Adrenal gland (tissue), 9 donors: ENCODE measurements at regions not wholly inside any gene's neighbourhood (a gene's known extent, or its start where the extent isn't known, plus 50 kb on each side); places are given as distances from the start of the nearest gene placed in this dataset.

Experiments
- DNase-seq, 7 donors: peaks; one replicate each; pipeline ENCODE4 v3.0.0-alpha.2; 2019 to 2020
- H3K27ac ChIP-seq, 5 donors: fragments of 200-600 bp; sonication (generic) in 4 of 5; 1 replicate in 3 of 5; 2 replicates in 2 of 5; pipeline versions ENCODE4 v1.5.1 to v1.8.0; 2016 to 2020; ENCODE audit warnings: mild to moderate bottlenecking in 1 of 5
- H3K27me3 ChIP-seq: fragments of 200-600 bp; 2 replicates; pipeline ENCODE4 v1.8.0; 2021
- H3K36me3 ChIP-seq, 2 donors: fragments of 200-600 bp; replicated peaks in 1 of 2; 1 replicate in 1 of 2; 2 replicates in 1 of 2; pipeline versions ENCODE4 v1.5.1 to v1.8.0; 2018 to 2022
- H3K4me1 ChIP-seq, 2 donors: fragments of 200-600 bp; replicated peaks in 1 of 2; 1 replicate in 1 of 2; 2 replicates in 1 of 2; pipeline versions ENCODE4 v1.5.1 to v1.8.0; 2018 to 2021
- H3K4me3 ChIP-seq, 4 donors: fragments of 200-600 bp; sonication (generic) in 3 of 4; one replicate each; pipeline ENCODE4 v1.5.1; 2016 to 2018
- H3K9me3 ChIP-seq, 3 donors: fragments of 200-600 bp; sonication (generic) in 1 of 3; replicated peaks in 1 of 3; 1 replicate in 2 of 3; 2 replicates in 1 of 3; pipeline versions ENCODE4 v1.5.1 to v1.8.0; 2016 to 2021
- POLR2A ChIP-seq, 2 donors: fragments of 450-650 bp; IDR thresholded peaks; one replicate each; pipeline ENCODE4 v1.6.1; 2017; ENCODE audit warnings: antibody characterized with exemption in 2 of 2, mild to moderate bottlenecking in 2 of 2, moderate library complexity in 1 of 2
- WGBS, 4 donors: extraction: QIAGEN DNeasy Blood & Tissue Kit in 2 of 4; methylation state at CpG; one replicate each; pipeline versions ENCODE4 v1.1.5 to v1.1.7; 2013 to 2017; 5-methylcytosine and 5-hydroxymethylcytosine counted together
- intact Hi-C, 2 donors: fragments of 100-400 bp; cut with DNase I; formaldehyde crosslinking; loops; one replicate each; pipeline versions ENCODE4 v1.14.1 to v1.15.0; 2022 to 2023
- TF ChIP-seq, protein P1 (sequence below), 6 experiments: fragments of 450-650 bp in 4 of 6; fragments of 200-600 bp in 2 of 6; sonication (generic) in 1 of 6; IDR thresholded peaks; 1 replicate in 5 of 6; 2 replicates in 1 of 6; pipeline versions ENCODE4 v1.5.1 to v1.8.0; 2016 to 2021; ENCODE audit warnings: antibody characterized with exemption in 6 of 6, mild to moderate bottlenecking in 2 of 6, moderate library complexity in 1 of 6
- donor health status: healthy with polysubstance abuse.
- donor health status: Bipolar disorder and iron deficiency.
- donor health status: DM: yes; HTN: yes; CAD: no.
- donor health status: DM: no; HTN: no; CAD: no.
- donor health status: DM: no; HTN: no; CAD: no.

DNA sequence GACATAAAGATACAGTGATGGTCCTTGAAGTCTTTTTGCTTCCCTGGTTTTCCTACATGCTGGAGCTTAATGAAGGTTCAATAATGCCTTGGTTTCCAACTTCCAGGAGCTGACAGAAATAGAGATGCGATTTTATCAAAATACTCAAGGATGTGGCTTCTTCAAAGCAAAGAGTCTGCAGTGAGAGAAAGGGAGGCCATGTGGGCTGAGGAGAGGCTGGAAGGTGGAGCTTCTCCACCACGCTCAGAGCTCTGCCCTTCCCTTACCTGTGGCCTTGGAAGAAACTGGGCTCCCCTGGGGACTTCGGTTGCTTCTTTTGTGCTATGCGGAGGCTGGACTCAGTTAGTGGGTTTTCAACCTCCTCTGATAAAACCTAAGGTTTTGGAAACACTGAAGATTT, 175.0 kb upstream of the APCDD1 start:
- no peaks in the 10 kb centered on the region for H3K36me3 ChIP-seq
- H3K27ac ChIP-seq, result no peak overlapping the region
- intact Hi-C loops, result no loop called here
- no peaks in the 10 kb centered on the region for H3K9me3 ChIP-seq
- H3K27me3 ChIP-seq, result no peaks in the 10 kb centered on the region
- WGBS, 4 donors, result 81 to 89% (median 88%) methylated on average over 4 of the region's 4 CpGs
- no peak overlapping the region for H3K4me3 ChIP-seq
- DNase-seq, result no peak
- no peak for TF ChIP-seq POLR2A (IDR thresholded peaks at IDR 0.05)
- TF ChIP-seq, protein P1, sequence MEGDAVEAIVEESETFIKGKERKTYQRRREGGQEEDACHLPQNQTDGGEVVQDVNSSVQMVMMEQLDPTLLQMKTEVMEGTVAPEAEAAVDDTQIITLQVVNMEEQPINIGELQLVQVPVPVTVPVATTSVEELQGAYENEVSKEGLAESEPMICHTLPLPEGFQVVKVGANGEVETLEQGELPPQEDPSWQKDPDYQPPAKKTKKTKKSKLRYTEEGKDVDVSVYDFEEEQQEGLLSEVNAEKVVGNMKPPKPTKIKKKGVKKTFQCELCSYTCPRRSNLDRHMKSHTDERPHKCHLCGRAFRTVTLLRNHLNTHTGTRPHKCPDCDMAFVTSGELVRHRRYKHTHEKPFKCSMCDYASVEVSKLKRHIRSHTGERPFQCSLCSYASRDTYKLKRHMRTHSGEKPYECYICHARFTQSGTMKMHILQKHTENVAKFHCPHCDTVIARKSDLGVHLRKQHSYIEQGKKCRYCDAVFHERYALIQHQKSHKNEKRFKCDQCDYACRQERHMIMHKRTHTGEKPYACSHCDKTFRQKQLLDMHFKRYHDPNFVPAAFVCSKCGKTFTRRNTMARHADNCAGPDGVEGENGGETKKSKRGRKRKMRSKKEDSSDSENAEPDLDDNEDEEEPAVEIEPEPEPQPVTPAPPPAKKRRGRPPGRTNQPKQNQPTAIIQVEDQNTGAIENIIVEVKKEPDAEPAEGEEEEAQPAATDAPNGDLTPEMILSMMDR (IDR thresholded peaks at IDR 0.05), result no peak
- no peaks in the 10 kb centered on the region for H3K4me1 ChIP-seq

DNA sequence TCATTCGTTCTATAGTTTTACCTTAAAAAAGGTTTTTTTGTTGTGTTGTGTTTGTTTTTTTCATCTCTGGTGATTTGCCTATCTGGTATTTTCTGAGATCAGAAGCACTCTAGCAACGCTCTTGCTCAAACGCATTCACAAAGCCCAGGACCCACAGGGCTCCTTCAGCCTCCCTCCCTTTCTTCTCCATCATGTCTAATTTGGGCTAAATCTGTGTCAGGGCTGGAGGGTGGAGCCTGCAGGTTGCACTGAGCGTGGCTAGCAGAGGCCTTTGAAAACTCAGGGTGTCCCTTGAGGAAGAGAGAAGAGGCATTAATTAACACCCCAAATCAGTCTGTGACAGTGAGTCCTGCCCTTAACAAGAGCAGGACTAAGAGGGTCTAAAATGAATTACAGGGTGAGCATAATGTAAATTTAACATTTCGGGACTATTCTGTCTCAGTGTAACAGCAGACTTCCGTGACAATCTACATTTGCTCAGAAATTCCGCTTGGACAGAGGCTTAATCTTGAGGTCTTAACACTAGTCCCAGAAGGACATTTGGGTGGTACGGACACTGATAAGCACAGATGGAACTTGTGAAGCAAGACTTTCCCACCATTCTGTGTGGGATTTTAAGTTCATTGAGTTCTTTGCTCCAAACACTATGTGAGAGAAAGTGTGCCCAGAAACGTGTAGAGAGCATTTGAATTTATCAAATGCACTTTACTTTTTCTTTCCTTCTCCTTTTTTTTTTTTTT, 174.4 kb upstream of the APCDD1 start:
- intact Hi-C loops, result no loop called here
- WGBS, 4 donors, result 73 to 81% (median 77%) methylated on average over 9 of the region's 9 CpGs

DNA sequence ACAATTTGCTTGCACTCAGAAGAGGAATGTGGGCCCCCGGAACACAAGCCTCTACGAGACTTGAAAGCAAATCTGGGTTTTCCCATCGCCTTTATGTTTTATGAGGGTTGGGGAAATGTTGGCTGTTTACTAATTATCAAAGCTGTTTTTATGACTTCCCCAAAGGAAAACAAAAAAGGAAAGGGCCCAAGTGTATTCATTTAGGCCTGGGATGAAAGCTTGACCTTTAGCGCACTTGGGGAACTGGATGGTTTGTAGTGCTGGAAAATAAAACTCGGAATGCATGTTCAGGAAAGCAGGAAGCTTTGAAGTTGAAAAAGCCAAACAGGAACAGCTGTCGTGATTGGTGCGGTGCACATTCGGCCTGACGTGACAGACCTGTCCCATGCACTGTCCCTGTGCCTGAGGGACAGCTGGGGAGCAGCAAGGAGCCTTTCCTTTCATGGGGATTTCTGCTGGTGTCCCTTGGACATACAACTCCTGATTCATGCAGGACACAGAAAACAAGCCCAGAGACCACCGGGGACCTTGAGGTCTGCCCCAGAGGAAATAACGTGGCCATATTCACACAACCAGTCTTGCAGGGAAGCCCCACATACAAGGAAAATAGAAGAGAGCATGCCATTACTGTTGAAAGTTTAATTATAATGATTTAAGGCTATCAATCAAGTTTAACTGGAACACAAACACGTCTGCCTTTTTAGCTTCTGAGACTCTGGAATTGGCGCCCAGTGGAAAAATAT, 169.7 kb upstream of the APCDD1 start:
- Histone ChIP-seq H3K9me3 (peaks cover 0 to 5% (median 0%) of the 10 kb centered on the region in 3 donors), H3K27me3 (no peaks in the 10 kb centered on the region), H3K4me1 (no peaks in the 10 kb centered on the region), H3K36me3 (no peaks in the 10 kb centered on the region), H3K4me3 (no peak overlapping the region), H3K27ac (no peak overlapping the region)
- intact Hi-C loops, result no loop called here
- TF ChIP-seq, protein P1 (IDR thresholded peaks at IDR 0.05), result no peak
- TF ChIP-seq POLR2A (IDR thresholded peaks at IDR 0.05), result no peak
- no peak for DNase-seq
- 64 to 75% (median 69%) methylated on average over 13 of the region's 13 CpGs for WGBS, 4 donors

More for the DNA sequence above, 174.4 kb upstream of the APCDD1 start:
- Histone ChIP-seq H3K4me1 (no peaks in the 10 kb centered on the region), H3K27me3 (no peaks in the 10 kb centered on the region), H3K27ac (no peak overlapping the region), H3K36me3 (no peaks in the 10 kb centered on the region), H3K9me3 (no peaks in the 10 kb centered on the region), H3K4me3 (no peak overlapping the region)
- DNase-seq, result no peak
- TF ChIP-seq POLR2A (IDR thresholded peaks at IDR 0.05), result no peak
- TF ChIP-seq, protein P1 (IDR thresholded peaks at IDR 0.05), result no peak

DNA sequence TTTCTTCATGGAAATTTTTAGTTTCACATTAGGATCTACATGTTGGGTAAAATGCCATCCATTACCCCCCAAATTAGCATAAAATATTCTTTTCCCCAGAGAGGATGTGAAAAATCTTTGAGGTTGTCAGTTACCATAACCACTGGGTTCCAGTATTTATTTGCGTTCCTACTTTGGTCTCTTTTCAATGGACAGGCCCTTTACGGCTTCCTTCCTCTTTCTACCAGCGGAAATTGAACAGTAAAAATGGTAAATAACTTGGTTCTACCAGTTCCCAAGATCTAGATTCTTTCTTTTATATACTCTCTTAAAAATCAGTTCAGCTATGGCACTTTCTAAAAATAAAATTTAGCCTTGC, 169.2 kb upstream of the APCDD1 start:
- peaks cover 0 to 5% (median 0%) of the 10 kb centered on the region in 3 donors for H3K9me3 ChIP-seq
- intact Hi-C loops, result no loop called here
- no peaks in the 10 kb centered on the region for H3K4me1 ChIP-seq
- TF ChIP-seq POLR2A (IDR thresholded peaks at IDR 0.05), result no peak
- TF ChIP-seq, protein P1 (IDR thresholded peaks at IDR 0.05), result no peak
- no peak overlapping the region for H3K4me3 ChIP-seq
- H3K27me3 ChIP-seq, result no peaks in the 10 kb centered on the region
- 62 to 83% (median 77%) methylated on average over 3 of the region's 3 CpGs for WGBS, 4 donors
- no peaks in the 10 kb centered on the region for H3K36me3 ChIP-seq
- no peak for DNase-seq
- no peak overlapping the region for H3K27ac ChIP-seq
